ENCODE measurements at regions not wholly inside any gene's neighbourhood (a gene's known extent, or its start where the extent isn't known, plus 50 kb on each side); places are given as distances from the start of the nearest gene placed in this dataset.

DNA sequence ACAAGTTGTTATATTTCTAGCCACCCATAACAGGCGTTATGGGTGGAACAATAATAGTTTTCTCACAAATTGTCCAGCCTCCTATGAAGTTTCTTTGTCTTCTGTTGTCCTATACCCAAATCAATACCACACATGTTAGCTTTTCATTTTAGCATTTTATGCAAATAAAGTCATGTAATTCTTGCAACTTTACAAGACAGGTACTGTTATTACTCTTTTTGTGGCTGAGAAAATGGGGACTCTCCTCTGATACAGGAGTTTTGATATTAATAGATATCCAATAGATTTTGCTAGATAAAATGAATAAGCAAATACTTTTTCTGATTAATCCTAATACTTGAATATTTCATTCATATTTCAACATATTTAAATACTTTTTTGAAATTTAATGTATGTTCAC lies 151.0 kb downstream of the PMAIP1 start:
- Histone ChIP-seq H3K36me3 (ENCODE audit: insufficient read depth, low read length) (no peaks in the 10 kb centered on the region), H3K79me2 (ENCODE audit: insufficient read depth, low read length) (no peaks in the 10 kb centered on the region), H3F3A (ENCODE audit: low read depth) (no peaks in the 10 kb centered on the region), H3K4me2 (ENCODE audit: low read depth, low read length, poor library complexity, severe bottlenecking) (no peak overlapping the region), H3K4me1 (ENCODE audit: insufficient read depth, low read length, poor library complexity, severe bottlenecking) (no peaks in the 10 kb centered on the region), H2AFZ (ENCODE audit: low read length) (no peak overlapping the region), H3K27me3 (ENCODE audit: insufficient read depth, low read length, poor library complexity, severe bottlenecking) (no peaks in the 10 kb centered on the region), H3K9me3 (ENCODE audit: insufficient read depth, low read depth, low read length) (peaks cover 8% of the 10 kb centered on the region; the same call in 1 of the 2 replicates), H3K4me3 (ENCODE audit: low read length, poor library complexity, severe bottlenecking) (no peak overlapping the region), H3K9me2 (replicated peaks; ENCODE audit: low read depth, low read length) (no peaks in the 10 kb centered on the region), H3K9ac (ENCODE audit: low read depth, low read length, poor library complexity, severe bottlenecking) (no peak overlapping the region), H4K20me1 (ENCODE audit: insufficient read depth, low read length, poor library complexity, severe bottlenecking) (no peaks in the 10 kb centered on the region)
- TF ChIP-seq EZH2phosphoT487 (IDR thresholded peaks at IDR 0.05; ENCODE audit: borderline replicate concordance) (no peak), CTCF (conservative IDR thresholded peaks at IDR 0.05; ENCODE audit: low read length) (no peak)

- Histone ChIP-seq H3K9me2 (replicated peaks; ENCODE audit: low read depth, low read length) (no peaks in the 10 kb centered on the region), H3K36me3 (ENCODE audit: insufficient read depth, low read length) (no peaks in the 10 kb centered on the region), H3K9ac (ENCODE audit: low read depth, low read length, poor library complexity, severe bottlenecking) (no peak overlapping the region), H3K9me3 (ENCODE audit: insufficient read depth, low read depth, low read length) (peaks cover 8% of the 10 kb centered on the region; the same call in 1 of the 2 replicates), H3K79me2 (ENCODE audit: insufficient read depth, low read length) (no peaks in the 10 kb centered on the region), H3K4me3 (ENCODE audit: low read length, poor library complexity, severe bottlenecking) (no peak overlapping the region), H3F3A (ENCODE audit: low read depth) (no peaks in the 10 kb centered on the region), H4K20me1 (ENCODE audit: insufficient read depth, low read length, poor library complexity, severe bottlenecking) (no peaks in the 10 kb centered on the region), H3K27me3 (ENCODE audit: insufficient read depth, low read length, poor library complexity, severe bottlenecking) (no peaks in the 10 kb centered on the region), H2AFZ (ENCODE audit: low read length) (no peak overlapping the region), H3K4me1 (ENCODE audit: insufficient read depth, low read length, poor library complexity, severe bottlenecking) (no peaks in the 10 kb centered on the region), H3K4me2 (ENCODE audit: low read depth, low read length, poor library complexity, severe bottlenecking) (no peak overlapping the region)
- no peak for TF ChIP-seq CTCF (conservative IDR thresholded peaks at IDR 0.05; ENCODE audit: low read length)
- TF ChIP-seq EZH2phosphoT487 (IDR thresholded peaks at IDR 0.05; ENCODE audit: borderline replicate concordance): no peak
Observed at GRCh38 chr18:60049172-60049571, 149.4 kb downstream of the PMAIP1 start.

DNA sequence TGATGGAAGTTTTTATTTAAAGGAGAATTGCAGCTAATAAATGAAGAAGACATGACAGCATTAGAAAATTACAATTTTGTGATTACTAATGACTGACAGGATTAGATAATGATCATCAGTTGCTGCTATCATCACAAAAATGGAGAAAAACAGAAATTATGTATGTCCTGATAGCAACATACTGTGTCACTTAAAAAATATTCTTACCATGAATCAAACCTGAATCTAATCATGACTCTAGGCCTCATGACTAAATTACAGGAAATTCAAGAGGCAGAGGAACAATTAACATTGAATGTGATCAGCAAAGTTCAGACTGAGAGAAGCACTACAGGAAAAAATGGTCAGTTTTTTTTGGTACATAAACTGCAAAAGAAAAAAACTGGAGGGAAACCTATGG lies 147.8 kb downstream of the PMAIP1 start:
- no peaks in the 10 kb centered on the region for H3K36me3 ChIP-seq (ENCODE audit: insufficient read depth, low read length)
- no peaks in the 10 kb centered on the region for H3K9me2 ChIP-seq (replicated peaks; ENCODE audit: low read depth, low read length)
- peaks cover 8% of the 10 kb centered on the region; the same call in 1 of the 2 replicates for H3K9me3 ChIP-seq (ENCODE audit: insufficient read depth, low read depth, low read length)
- no peak overlapping the region for H3K4me2 ChIP-seq (ENCODE audit: low read depth, low read length, poor library complexity, severe bottlenecking)
- no peaks in the 10 kb centered on the region for H3F3A ChIP-seq (ENCODE audit: low read depth)
- no peak overlapping the region for H3K4me3 ChIP-seq (ENCODE audit: low read length, poor library complexity, severe bottlenecking)
- H4K20me1 ChIP-seq (ENCODE audit: insufficient read depth, low read length, poor library complexity, severe bottlenecking): no peaks in the 10 kb centered on the region
- no peak overlapping the region for H3K9ac ChIP-seq (ENCODE audit: low read depth, low read length, poor library complexity, severe bottlenecking)
- TF ChIP-seq CTCF (conservative IDR thresholded peaks at IDR 0.05; ENCODE audit: low read length) (no peak), EZH2phosphoT487 (IDR thresholded peaks at IDR 0.05; ENCODE audit: borderline replicate concordance) (no peak)
- H3K27me3 ChIP-seq (ENCODE audit: insufficient read depth, low read length, poor library complexity, severe bottlenecking): no peaks in the 10 kb centered on the region
- H2AFZ ChIP-seq (ENCODE audit: low read length): no peak overlapping the region
- no peaks in the 10 kb centered on the region for H3K79me2 ChIP-seq (ENCODE audit: insufficient read depth, low read length)
- no peaks in the 10 kb centered on the region for H3K4me1 ChIP-seq (ENCODE audit: insufficient read depth, low read length, poor library complexity, severe bottlenecking)

Data from Loucy (cell line).